Epithelial cell of esophagus (primary cell): ENCODE measurements at regions not wholly inside any gene's neighbourhood (a gene's known extent, or its start where the extent isn't known, plus 50 kb on each side); places are given as distances from the start of the nearest gene placed in this dataset.
A peak's percentile ranks its signal among the peaks of the same experiment; 100 is the strongest.
"Not testable (repeated sequence)": the region's sequence is repeated elsewhere in the genome, so short reads cannot be mapped to it uniquely, and the experiment has no call there.

ENCODE experiments used
- DNase-seq: peaks from one replicate; pipeline ENCODE4 v3.0.0; 2010; ENCODE audit warnings: low read depth
- H3K4me3 ChIP-seq: 2 replicates; pipeline ENCODE4 v1.5.1; 2011; ENCODE audit warnings: mild to moderate bottlenecking, low read length, control low read depth
- TF ChIP-seq, protein P1 (sequence below): IDR thresholded peaks from 2 replicates; pipeline ENCODE4 v1.5.1; 2011; ENCODE audit warnings: low read depth, mild to moderate bottlenecking, low read length, control low read depth, inconsistent platforms; ENCODE audit not compliant: insufficient read depth; ENCODE audit errors: missing control alignments

DNA sequence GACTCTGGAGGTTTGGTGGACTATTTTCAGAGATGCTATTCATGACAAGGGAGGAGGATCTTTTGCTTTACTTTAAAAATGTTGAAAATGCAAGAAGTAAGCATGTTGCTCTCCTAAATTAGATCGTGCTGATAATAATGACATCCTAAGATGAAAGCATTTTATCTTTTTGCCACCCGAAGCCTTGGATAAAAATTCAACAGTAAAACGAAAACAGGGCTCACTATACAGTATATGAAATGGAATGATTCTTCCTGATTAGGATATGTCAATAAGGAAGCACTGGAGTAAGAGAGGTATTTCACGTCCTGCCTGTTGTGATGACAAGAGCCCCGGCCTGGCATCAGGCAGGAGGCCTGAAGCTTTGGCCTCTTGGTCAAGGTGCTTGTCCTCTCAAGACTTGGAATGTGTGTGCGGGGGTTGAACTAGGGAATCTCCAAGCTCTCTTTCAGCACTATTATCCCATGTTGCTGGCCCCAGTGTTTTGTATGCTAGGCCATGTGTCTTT is 306.0 kb downstream of the MTX2 start:
- H3K4me3 ChIP-seq: no peak overlapping the region
- no peak for DNase-seq
- TF ChIP-seq, protein P1, sequence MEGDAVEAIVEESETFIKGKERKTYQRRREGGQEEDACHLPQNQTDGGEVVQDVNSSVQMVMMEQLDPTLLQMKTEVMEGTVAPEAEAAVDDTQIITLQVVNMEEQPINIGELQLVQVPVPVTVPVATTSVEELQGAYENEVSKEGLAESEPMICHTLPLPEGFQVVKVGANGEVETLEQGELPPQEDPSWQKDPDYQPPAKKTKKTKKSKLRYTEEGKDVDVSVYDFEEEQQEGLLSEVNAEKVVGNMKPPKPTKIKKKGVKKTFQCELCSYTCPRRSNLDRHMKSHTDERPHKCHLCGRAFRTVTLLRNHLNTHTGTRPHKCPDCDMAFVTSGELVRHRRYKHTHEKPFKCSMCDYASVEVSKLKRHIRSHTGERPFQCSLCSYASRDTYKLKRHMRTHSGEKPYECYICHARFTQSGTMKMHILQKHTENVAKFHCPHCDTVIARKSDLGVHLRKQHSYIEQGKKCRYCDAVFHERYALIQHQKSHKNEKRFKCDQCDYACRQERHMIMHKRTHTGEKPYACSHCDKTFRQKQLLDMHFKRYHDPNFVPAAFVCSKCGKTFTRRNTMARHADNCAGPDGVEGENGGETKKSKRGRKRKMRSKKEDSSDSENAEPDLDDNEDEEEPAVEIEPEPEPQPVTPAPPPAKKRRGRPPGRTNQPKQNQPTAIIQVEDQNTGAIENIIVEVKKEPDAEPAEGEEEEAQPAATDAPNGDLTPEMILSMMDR: no peak

DNA sequence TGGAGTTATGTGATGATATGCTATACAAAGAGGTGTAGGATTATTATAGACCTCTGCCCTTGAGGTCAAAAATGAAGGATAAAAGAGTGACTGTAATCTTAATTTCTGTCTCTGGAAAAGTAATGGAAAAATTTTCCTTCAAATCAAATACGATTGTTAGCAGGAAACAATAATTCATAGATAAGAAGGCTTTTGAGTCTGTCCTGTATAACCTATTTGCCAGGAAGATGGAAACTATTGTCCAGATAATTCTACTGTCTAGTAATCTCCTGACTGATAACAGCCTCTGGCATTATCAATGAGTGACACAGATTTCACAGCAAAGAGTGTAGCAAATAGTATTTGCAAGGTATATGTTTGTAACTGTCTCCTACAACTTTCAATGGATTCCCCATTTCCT is 307.8 kb downstream of the MTX2 start:
- DNase-seq: no peak

DNA sequence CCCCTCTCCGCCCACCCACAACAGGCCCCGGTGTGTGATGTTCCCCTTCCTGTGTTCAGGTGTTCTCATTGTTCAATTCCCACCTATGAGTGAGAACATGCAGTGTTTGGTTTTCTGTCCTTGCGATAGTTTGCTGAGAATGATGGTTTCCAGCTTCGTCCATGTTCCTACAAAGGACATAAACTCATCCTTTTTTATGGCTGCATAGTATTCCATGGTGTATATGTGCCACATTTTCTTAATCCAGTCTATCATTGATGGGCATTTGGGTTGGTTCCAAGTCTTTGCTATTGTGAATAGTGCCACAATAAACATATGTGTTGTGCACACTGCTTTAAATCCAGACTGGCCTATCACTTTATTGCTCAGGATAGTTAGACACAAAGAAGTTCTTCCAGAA is 309.1 kb downstream of the MTX2 start:
- not testable (repeated sequence) for DNase-seq, H3K4me3 ChIP-seq

More for the DNA sequence above, 307.8 kb downstream of the MTX2 start:
- no peak overlapping the region for H3K4me3 ChIP-seq
- TF ChIP-seq, protein P1: no peak

DNA sequence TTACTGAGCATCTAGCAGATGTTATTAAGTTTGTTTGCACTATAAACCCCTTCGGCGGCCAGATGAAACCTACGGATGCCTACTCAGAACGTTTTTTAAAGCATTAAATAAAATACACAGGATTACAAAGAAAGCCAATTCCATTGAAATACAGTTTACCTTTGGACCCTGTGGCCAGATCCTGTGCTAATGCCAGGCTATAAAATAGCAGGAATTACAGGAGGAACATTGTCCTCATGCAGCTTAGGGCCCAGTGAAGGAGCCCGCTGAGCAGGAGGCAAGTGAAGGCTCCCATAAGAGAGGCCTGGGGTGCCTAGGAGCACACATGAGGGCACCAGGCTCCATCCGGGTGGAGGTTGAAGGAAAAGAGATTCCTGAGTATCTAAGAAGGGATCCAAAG is 310.4 kb downstream of the MTX2 start:
- TF ChIP-seq, protein P1: no peak
- H3K4me3 ChIP-seq: no peak overlapping the region
- no peak for DNase-seq

DNA sequence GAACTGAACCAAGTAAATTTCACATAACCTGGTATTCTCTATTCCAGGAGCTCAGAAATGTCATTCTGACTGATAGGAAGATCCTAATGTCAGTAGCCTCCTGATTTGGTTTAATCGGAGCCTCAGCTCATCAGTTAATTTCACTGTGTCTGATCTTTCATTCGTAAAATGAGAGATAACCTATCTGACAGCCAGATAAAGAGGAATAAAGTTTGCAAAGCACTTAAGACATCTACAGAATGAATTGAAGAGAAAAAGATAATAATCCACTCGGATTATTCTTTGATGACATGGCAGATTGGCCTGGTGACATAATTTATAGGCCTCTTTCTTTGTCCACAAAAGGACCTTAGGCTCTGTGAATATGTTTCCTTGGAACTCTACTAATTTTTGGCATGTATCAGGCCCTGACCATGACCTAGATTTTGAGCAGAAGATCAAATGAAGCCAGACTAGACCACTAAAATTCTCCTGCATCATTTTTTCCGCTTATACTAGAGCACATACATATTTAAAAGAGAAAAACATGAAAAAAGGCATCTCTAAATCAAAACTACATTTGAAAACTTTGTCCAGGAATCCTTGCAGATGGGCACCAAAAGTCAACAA is 312.4 kb downstream of the MTX2 start:
- DNase-seq: no peak
- TF ChIP-seq, protein P1: no peak
- H3K4me3 ChIP-seq: no peak overlapping the region

DNA sequence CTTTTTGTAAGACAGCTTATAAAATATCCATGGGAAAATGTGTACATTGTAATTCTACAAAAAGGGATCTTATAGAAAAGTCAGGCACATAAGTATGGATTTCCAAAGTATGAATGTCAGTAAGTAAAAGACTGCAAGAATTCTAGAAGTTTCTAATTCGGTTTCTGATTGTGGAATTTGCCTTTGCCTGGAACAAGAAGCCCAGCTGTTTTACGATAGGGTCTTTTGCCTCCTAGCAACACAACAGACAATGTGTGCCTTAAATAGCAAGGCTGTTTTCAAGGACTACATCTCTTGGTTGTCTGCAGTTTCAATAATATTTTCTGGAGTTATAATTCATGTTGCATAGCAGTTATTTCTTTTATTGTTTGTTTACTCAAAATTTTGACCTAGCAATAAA is 312.9 kb downstream of the MTX2 start:
- H3K4me3 ChIP-seq: no peak overlapping the region
- TF ChIP-seq, protein P1: no peak
- no peak for DNase-seq

DNA sequence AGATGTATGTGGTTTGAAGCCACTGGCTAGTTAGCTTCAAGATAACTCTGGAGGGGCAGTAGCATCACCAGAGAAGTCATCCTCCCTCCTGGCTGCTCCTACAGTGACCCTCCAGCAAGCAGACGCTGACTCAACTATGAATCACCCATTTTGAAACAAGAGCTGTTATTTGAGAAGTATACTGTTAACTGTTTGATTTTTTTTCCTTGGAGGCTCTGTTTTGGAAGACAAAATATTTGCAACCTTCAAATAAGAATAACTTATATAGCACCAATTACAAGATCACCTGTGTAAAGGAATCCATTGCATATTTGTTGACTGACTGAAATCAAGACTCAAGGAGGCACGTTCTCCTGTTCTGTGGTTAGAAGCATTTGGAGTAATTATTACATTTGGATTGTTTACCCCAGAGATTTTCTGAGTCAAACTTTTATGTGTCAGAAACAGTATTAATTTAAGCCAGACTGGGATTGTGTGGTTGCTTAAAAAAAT is 313.8 kb downstream of the MTX2 start:
- TF ChIP-seq, protein P1: no peak

More for the DNA sequence above, 313.8 kb downstream of the MTX2 start:
- DNase-seq: peak; percentile 92
- no peak overlapping the region for H3K4me3 ChIP-seq
